ENCODE measurements at regions not wholly inside any gene's neighbourhood (a gene's known extent, or its start where the extent isn't known, plus 50 kb on each side); places are given as distances from the start of the nearest gene placed in this dataset.
"Not testable (repeated sequence)": the region's sequence is repeated elsewhere in the genome, so short reads cannot be mapped to it uniquely, and the experiment has no call there.

DNA sequence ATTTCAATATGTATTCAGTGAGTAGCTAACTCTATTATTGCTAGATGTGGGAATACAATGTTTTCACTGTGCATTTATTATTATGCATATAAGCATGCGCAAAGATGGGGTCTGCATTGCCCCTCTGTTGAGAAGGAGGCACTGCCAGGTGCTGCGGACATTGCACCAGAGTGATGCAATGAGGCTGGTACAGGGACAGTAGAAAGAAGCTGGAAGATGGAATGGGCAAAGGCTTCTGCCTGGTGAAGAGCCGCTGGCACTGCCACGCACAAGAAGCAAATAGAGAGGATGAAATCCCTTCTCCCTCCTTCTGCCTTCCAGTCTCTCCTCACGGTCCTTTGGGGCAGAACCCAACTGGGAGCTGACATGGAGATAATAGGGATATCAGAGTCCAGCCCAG lies 154.5 kb upstream of the TNFAIP3 start:
- DNase-seq (ENCODE audit: low spot score): no peak

- no peak for DNase-seq (ENCODE audit: low spot score)
Observed at GRCh38 chr6:137715589-137716045, 151.4 kb upstream of the TNFAIP3 start.

DNA sequence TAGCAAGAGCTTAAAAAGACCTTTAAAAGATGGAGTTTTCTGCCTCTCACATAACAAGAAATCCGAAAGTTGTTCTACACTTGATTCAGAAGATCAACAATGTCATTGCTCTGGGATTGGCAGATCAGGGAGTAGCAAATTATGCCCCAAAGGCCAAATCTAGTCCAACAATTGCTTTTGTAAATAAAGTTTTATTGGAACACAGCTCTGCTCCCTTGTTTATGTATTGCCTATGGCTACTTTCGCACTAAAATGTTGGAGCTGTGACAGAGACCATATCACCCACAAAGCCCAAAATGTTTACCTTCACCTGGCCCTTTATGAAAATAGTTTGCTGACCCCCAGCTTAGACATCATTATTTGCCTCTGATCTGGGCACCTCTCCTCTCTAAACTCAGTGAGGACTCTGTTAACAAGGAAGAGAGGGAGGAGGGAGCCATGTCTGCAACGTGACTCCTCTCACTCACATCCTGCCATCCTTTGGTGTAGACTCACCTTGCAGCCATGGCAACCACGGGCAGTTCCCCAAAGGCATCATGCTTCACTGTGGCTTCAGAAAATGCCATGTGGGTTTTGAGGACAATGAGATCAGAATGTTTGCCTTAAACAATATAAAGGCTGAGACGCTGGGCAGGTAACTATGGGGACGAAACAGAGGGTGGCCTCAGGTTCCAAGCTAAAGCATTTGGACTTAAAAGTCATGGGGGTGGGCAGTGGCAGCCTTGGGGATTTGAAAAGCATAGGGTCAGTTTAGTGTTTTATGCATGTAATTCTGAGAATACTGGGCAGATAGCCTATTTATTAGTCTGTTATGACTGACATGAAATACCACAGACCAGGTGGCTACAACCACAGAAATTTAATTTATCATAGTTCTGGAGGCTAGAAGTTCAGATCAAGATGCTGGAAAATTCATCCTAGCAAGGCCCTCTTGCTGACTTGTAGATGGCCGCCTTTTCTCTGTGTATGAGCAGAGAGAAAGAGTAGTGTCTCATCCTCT lies 149.7 kb upstream of the TNFAIP3 start:
- no peak for DNase-seq (ENCODE audit: low spot score)

DNA sequence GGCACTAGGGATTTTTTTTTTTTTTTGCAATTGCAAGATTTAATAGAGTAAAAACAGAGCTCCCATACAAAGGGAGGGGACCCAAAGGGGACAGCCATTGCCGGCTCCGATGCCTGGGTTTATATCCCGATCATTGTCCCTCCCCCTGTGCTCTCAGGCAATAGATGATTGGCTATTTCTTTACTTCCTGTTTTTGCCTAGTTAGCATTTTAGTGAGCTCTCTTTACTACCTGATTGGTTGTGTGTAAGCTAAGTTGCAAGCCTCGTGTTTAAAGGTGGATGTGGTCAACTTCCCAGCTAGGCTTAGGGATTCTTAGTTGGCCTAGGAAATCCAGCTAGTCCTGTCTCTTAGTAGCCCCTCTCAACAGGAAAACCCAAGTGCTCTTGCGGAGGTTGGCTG lies 148.2 kb upstream of the TNFAIP3 start:
- DNase-seq (ENCODE audit: low spot score): not testable (repeated sequence)

DNA sequence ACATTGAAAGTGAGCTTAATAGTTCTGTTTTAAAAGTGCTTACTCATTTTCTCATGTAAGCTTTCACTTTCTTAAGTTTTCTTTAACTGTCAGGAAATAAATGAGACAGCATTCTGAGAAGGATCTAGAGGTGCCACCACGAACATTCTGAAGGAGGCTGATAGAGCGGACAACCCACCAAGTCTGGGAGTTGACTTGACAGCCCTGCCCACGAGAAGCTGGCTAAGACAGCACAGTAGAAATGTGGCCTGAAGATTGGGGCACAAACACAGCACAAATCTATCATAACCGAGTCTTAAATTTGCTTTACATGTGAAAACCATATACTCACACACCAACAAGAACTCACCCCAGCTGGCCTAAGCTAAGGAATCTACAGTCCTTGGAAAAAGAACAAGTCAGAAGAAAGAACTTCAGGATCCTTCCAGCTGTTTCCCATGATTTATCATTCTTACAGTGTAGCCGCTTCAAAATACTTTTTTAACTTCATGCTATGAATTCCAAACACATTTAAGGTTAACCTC lies 144.2 kb upstream of the TNFAIP3 start:
- DNase-seq (ENCODE audit: low spot score): no peak

GRCh38 chr6:137723273-137724017 lies 143.6 kb upstream of the TNFAIP3 start:
- no peak for DNase-seq (ENCODE audit: low spot score)

GRCh38 chr6:137724018-137724403 lies 143.0 kb upstream of the TNFAIP3 start:
- no peak for DNase-seq (ENCODE audit: low spot score)

- no peak for DNase-seq (ENCODE audit: low spot score)
Observed at GRCh38 chr6:137724495-137725211, 142.4 kb upstream of the TNFAIP3 start.

DNA sequence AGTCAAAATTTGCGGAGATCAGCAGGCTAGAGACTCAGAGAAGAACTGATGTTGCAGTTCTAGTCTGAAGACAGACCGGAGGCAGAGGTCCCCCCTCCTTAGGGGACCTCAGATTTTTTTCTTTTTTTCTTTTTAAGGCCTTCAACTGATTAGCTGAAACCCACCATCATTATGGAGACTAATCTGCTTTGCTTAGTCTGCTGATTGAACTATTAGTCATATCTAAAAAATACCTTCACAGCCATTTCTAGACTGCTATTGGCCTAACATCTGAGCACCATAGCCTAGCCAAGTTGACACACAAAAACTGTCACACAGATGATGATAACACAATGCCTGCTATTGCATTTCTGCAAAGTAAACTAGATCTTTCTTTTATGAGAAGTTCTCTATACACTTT lies 141.1 kb upstream of the TNFAIP3 start:
- DNase-seq (ENCODE audit: low spot score): no peak

DNA sequence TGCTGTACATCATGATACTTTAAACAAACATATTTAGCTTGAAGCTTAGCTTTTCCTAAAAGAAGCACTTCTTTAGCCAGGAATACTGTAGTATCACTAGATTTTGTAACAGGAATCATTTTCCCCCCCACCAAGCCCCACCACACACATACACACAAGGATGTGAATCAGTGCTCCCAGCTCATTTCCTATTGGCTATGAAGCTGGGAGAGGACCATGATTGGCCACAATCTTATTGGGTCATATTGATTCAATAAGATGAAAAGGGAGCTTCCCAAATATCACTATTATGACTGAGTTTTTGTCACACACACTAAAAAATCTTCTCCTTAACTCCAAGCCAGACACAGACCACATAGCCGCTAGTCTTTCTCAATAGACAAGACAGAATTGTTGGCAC lies 140.5 kb upstream of the TNFAIP3 start:
- no peak for DNase-seq (ENCODE audit: low spot score)

- no peak for DNase-seq (ENCODE audit: low spot score)
Observed at GRCh38 chr6:137727216-137727765, 139.8 kb upstream of the TNFAIP3 start.

- DNase-seq (ENCODE audit: low spot score): no peak
Observed at GRCh38 chr6:137728386-137729349, 138.4 kb upstream of the TNFAIP3 start.

DNA sequence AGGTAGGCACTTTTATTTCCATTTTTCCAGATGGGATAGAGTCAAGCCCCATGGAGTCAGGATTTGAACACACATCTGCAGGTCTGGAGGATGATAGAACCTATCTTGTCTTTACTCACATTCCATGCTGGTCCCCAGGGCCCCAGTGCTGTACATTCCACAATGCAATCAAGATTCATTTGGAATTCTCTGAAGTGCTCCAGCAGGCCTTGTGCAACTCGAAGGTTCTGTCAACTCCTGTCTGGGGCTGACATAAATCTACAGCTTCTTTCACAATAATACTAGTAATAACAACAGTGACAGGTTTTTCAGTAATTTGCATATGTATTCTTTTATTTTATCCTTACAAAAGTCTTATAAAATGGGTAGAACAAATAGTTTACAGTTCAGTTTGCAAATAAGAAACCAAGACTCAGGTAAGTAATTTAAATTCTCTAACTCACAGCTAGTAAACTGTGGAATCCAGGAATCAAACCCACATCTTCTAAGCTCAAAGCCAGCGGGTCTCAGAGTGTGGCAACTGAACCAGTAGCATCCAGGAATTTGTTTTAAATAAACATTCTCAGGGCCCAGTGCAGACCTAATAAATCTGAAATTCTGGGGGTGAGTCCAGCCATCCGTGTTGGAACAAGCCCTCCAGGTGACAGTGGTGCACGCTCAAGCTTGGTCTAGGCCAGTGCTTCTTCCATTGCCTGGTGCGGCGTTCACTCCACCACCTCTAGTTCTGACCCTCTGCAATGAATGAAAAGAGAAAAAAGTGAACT lies 137.0 kb upstream of the TNFAIP3 start:
- DNase-seq (ENCODE audit: low spot score): no peak

- DNase-seq (ENCODE audit: low spot score): no peak
Observed at GRCh38 chr6:137731600-137731959, 135.5 kb upstream of the TNFAIP3 start.

DNA sequence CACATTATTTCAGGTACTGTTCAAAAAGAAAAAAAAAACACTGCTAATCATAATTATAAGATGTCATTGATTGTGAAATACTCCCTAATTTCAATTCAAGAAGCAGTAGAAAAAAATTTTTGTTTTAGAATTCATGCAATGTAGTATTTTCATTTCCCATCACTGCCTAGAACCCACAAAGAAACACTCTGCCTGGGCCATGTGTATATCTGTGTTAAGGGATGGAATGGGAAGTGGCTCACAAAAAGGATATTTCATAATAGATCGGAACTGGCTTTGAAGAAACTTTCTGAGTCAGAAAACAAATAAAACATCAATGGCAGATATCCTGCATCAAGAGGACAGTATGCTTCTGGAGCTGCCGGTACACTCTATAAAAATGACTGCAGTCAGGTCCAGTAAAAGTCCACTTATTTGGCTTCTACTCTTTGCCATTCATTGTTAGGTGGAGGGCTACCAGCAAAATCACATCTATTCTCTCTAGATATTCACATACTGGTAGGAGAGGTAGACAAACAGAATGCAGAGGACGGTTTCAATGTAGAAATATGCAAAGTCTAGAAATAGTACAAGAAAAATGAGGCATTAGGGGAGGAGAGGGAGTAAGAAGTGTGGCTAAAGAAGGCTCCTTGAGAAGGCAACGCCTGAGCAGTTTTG lies 135.0 kb upstream of the TNFAIP3 start:
- no peak for DNase-seq (ENCODE audit: low spot score)

DNA sequence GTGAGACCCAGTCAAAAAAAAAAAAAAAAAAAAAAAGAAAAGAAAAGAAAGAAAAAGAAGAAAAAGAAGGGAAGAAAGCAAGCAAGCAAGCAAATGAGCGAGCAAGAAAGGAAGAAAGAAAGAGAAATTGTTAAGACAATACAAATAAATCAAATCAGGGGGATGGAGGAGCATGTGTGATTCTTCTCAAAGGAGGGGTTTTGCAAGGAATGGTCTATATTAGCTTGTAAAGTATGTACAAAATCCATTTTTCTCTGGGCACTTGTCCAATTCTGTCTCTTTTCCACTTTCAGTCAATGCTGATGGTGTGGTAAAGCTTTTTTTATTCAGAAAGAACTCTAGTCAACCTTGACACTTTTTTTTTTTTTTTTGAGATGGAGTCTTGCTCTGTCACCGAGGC lies 133.7 kb upstream of the TNFAIP3 start:
- DNase-seq (ENCODE audit: low spot score): no peak

- no peak for DNase-seq (ENCODE audit: low spot score)
Observed at GRCh38 chr6:137734005-137734874, 132.8 kb upstream of the TNFAIP3 start.

GRCh38 chr6:137734875-137735182 lies 132.2 kb upstream of the TNFAIP3 start:
- DNase-seq (ENCODE audit: low spot score): no peak

Measured in hematopoietic multipotent progenitor cell treated with erythropoietin and hydrocortisone succinate and interleukin-3 and kit ligand, for 17 days (in vitro differentiated cells).